Stimulated activated naive CD8-positive, alpha-beta T cell treated with anti-CD3 and anti-CD28 coated beads, Interleukin-15, Interleukin-2, amounts not matched to agents 100 ng/mL and 50 ng/mL, for 24 hours (primary cell): ENCODE measurements at regions not wholly inside any gene's neighbourhood (a gene's known extent, or its start where the extent isn't known, plus 50 kb on each side); places are given as distances from the start of the nearest gene placed in this dataset.
A peak's percentile ranks its signal among the peaks of the same experiment; 100 is the strongest.

Experiments used
- H3K27ac Mint-ChIP-seq: one replicate; pipeline ENCODE4 v1.8.0; 2021; ENCODE audit warnings: mild to moderate bottlenecking, mixed read lengths
- H3K27me3 Mint-ChIP-seq: one replicate; pipeline ENCODE4 v1.8.0; 2021; ENCODE audit warnings: mixed read lengths
- H3K36me3 Mint-ChIP-seq: one replicate; pipeline ENCODE4 v1.8.0; 2021; ENCODE audit warnings: low read depth, mixed read lengths
- H3K4me1 Mint-ChIP-seq: one replicate; pipeline ENCODE4 v1.8.0; 2021; ENCODE audit warnings: low read depth, mixed read lengths
- H3K4me3 Mint-ChIP-seq: one replicate; pipeline ENCODE4 v1.8.0; 2021; ENCODE audit warnings: mild to moderate bottlenecking, mixed read lengths
- H3K9me3 Mint-ChIP-seq: one replicate; pipeline ENCODE4 v1.8.0; 2021; ENCODE audit warnings: mixed read lengths

- Mint-ChIP-seq H3K4me3 (no peak overlapping the region), H3K27ac (no peak overlapping the region), H3K27me3 (no peaks in the 10 kb centered on the region), H3K36me3 (peaks cover 10% of the 10 kb centered on the region), H3K9me3 (no peaks in the 10 kb centered on the region), H3K4me1 (peaks cover 16% of the 10 kb centered on the region)
Observed at GRCh38 chr5:116372931-116373597, 201.6 kb downstream of the SEMA6A start.

GRCh38 chr5:116371935-116372334, 202.7 kb downstream of the SEMA6A start:
- Mint-ChIP-seq H3K36me3 (peaks cover 10% of the 10 kb centered on the region), H3K4me1 (peaks cover 16% of the 10 kb centered on the region), H3K27me3 (no peaks in the 10 kb centered on the region), H3K9me3 (no peaks in the 10 kb centered on the region), H3K4me3 (no peak overlapping the region), H3K27ac (no peak overlapping the region)

- no peaks in the 10 kb centered on the region for H3K27me3 Mint-ChIP-seq
- H3K4me1 Mint-ChIP-seq = peaks cover 16% of the 10 kb centered on the region
- peaks cover 10% of the 10 kb centered on the region for H3K36me3 Mint-ChIP-seq
- H3K27ac Mint-ChIP-seq = no peak overlapping the region
- no peaks in the 10 kb centered on the region for H3K9me3 Mint-ChIP-seq
- H3K4me3 Mint-ChIP-seq = no peak overlapping the region
Observed at GRCh38 chr5:116371431-116371830, 203.2 kb downstream of the SEMA6A start.

- no peak overlapping the region for H3K27ac Mint-ChIP-seq
- no peaks in the 10 kb centered on the region for H3K9me3 Mint-ChIP-seq
- peaks cover 16% of the 10 kb centered on the region for H3K4me1 Mint-ChIP-seq
- peaks cover 12% of the 10 kb centered on the region for H3K36me3 Mint-ChIP-seq
- H3K27me3 Mint-ChIP-seq = no peaks in the 10 kb centered on the region
- H3K4me3 Mint-ChIP-seq = no peak overlapping the region
Observed at GRCh38 chr5:116370886-116371285, 203.7 kb downstream of the SEMA6A start.

GRCh38 chr5:116370149-116370548, 204.5 kb downstream of the SEMA6A start:
- peaks cover 14% of the 10 kb centered on the region for H3K36me3 Mint-ChIP-seq
- peaks cover 16% of the 10 kb centered on the region for H3K4me1 Mint-ChIP-seq
- H3K4me3 Mint-ChIP-seq = no peak overlapping the region
- no peaks in the 10 kb centered on the region for H3K27me3 Mint-ChIP-seq
- no peaks in the 10 kb centered on the region for H3K9me3 Mint-ChIP-seq
- no peak overlapping the region for H3K27ac Mint-ChIP-seq

GRCh38 chr5:116365006-116365496, 209.6 kb downstream of the SEMA6A start:
- H3K27ac Mint-ChIP-seq = no peak overlapping the region
- H3K4me1 Mint-ChIP-seq = no peaks in the 10 kb centered on the region
- H3K4me3 Mint-ChIP-seq = no peak overlapping the region

GRCh38 chr5:116363780-116364179, 210.8 kb downstream of the SEMA6A start:
- no peaks in the 10 kb centered on the region for H3K27me3 Mint-ChIP-seq
- no peak overlapping the region for H3K4me3 Mint-ChIP-seq
- H3K9me3 Mint-ChIP-seq = no peaks in the 10 kb centered on the region
- peaks cover 18% of the 10 kb centered on the region for H3K36me3 Mint-ChIP-seq
- peaks cover 5% of the 10 kb centered on the region for H3K4me1 Mint-ChIP-seq
- H3K27ac Mint-ChIP-seq = no peak overlapping the region

More at GRCh38 chr5:116365006-116365496, 209.6 kb downstream of the SEMA6A start:
- no peaks in the 10 kb centered on the region for H3K27me3 Mint-ChIP-seq
- no peaks in the 10 kb centered on the region for H3K9me3 Mint-ChIP-seq
- peaks cover 18% of the 10 kb centered on the region for H3K36me3 Mint-ChIP-seq

- Mint-ChIP-seq H3K9me3 (no peaks in the 10 kb centered on the region), H3K36me3 (peaks cover 18% of the 10 kb centered on the region), H3K27me3 (no peaks in the 10 kb centered on the region), H3K4me3 (no peak overlapping the region), H3K4me1 (peaks cover 13% of the 10 kb centered on the region), H3K27ac (no peak overlapping the region)
Observed at GRCh38 chr5:116361979-116362577, 212.5 kb downstream of the SEMA6A start.

GRCh38 chr5:116361171-116361967, 213.3 kb downstream of the SEMA6A start:
- Mint-ChIP-seq H3K4me3 (no peak overlapping the region), H3K27ac (no peak overlapping the region), H3K36me3 (peaks cover 18% of the 10 kb centered on the region), H3K27me3 (no peaks in the 10 kb centered on the region), H3K4me1 (peaks cover 13% of the 10 kb centered on the region), H3K9me3 (no peaks in the 10 kb centered on the region)

- H3K27me3 Mint-ChIP-seq = no peaks in the 10 kb centered on the region
- no peak overlapping the region for H3K27ac Mint-ChIP-seq
- H3K4me1 Mint-ChIP-seq = peaks cover 13% of the 10 kb centered on the region
- peaks cover 16% of the 10 kb centered on the region for H3K36me3 Mint-ChIP-seq
- H3K9me3 Mint-ChIP-seq = peaks cover under 1% of the 10 kb centered on the region
- no peak overlapping the region for H3K4me3 Mint-ChIP-seq
Observed at GRCh38 chr5:116360008-116360853, 214.4 kb downstream of the SEMA6A start.

GRCh38 chr5:116359592-116359991, 215.0 kb downstream of the SEMA6A start:
- Mint-ChIP-seq H3K27me3 (no peaks in the 10 kb centered on the region), H3K4me3 (no peak overlapping the region), H3K27ac (no peak overlapping the region), H3K9me3 (peaks cover 5% of the 10 kb centered on the region), H3K4me1 (peaks cover 13% of the 10 kb centered on the region), H3K36me3 (peaks cover 13% of the 10 kb centered on the region)

GRCh38 chr5:116358911-116359418, 215.7 kb downstream of the SEMA6A start:
- peaks cover 7% of the 10 kb centered on the region for H3K9me3 Mint-ChIP-seq
- peaks cover 13% of the 10 kb centered on the region for H3K4me1 Mint-ChIP-seq
- H3K36me3 Mint-ChIP-seq = peaks cover 15% of the 10 kb centered on the region
- peak overlapping the region; percentile 9 for H3K27ac Mint-ChIP-seq
- H3K27me3 Mint-ChIP-seq = no peaks in the 10 kb centered on the region
- no peak overlapping the region for H3K4me3 Mint-ChIP-seq

GRCh38 chr5:116358015-116358523, 216.6 kb downstream of the SEMA6A start:
- peaks cover 13% of the 10 kb centered on the region for H3K4me1 Mint-ChIP-seq
- H3K27me3 Mint-ChIP-seq = no peaks in the 10 kb centered on the region
- H3K4me3 Mint-ChIP-seq = no peak overlapping the region
- H3K9me3 Mint-ChIP-seq = peaks cover 9% of the 10 kb centered on the region
- H3K36me3 Mint-ChIP-seq = peaks cover 21% of the 10 kb centered on the region
- no peak overlapping the region for H3K27ac Mint-ChIP-seq
